ENCODE measurements at regions not wholly inside any gene's neighbourhood (a gene's known extent, or its start where the extent isn't known, plus 50 kb on each side); places are given as distances from the start of the nearest gene placed in this dataset.

DNA sequence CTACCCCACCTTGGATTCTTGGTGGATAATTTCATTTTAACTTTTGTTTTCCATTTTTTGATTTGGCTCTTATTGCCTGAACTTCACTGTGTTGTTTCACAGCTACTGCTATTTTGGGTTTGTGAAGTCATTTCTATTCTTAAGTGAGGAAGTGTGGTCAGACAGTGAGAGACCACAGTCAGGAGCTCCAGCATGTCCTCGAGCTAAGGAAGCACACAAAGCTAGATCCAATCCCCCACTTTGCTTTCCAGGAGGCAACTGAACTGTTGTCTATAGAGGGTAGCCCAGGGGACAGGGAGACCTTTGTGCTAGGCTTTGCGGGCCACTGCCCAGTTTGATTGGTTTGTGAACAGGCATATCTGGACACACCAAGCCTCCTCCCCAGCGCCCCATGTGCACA is 251.8 kb upstream of the KIRREL3 start:
- peak in 3 of 56 donors; percentile 4 to 29 (median 6) for DNase-seq

DNA sequence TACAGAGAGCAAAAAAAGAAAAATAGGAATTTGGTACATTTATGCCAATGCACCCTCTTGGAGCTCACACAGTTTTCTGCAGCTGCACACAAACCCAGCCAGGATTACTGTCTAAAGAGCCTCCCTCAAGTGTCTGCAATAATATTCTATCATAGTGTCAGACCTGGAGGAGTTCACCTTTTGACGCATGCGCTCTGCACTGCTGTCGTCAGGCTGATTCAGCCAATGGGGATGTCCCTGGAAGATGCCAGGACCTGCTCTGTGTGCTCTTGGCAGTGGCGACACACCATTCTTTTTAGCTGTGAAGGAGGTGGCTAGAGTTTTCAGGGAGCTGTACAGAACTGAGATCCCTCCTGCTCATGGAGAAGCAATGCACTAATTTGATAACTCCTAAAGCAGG is 249.0 kb upstream of the KIRREL3 start:
- DNase-seq: no peak

DNA sequence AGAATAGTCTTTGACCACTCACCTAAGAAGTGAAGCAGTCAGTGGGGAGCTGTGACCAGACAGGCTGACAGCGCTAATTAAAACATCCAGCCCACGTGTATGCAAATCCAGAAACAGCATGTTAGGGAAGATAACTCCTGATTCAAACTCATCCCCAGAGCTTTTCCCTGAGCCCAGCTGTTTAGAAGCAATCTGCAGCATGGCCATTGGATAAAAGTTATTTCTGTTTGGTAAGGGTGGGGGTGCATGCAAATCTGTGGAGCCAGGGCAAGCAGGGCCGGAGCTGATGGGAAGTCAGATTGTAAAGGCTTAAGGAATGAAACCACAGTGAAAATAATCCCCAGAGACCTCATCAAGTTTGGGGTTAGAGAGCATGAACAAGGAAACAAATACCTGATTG is 247.9 kb upstream of the KIRREL3 start:
- DNase-seq: no peak

DNA sequence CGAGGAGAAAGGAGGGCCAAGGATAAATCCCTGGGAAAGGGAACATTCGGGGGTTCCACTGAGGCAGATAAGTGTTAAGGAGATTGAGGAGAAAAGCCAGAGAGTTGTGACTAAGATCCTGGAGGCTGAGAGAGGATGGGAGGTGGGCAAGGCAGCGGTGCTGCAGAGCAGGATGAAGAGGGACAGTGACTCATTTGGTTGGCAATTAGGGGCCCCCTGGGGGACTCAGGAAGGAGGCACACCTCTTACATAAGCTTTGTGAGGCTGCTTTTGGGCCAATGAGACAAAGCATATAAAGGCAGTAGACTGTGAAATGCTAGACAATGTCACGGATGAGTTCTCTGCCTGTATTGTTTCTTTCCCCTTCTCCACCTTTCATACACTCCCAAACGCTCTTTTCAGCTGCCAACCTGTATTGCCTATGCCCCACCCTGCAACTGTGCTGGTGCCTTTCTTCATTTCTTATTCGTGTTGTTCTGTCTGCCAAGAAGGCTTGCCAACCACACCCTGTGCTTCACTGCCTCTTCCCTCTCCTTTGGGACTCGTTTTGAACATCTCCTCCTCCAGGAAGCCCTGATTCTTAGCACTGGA is 246.8 kb upstream of the KIRREL3 start:
- DNase-seq: no peak

DNA sequence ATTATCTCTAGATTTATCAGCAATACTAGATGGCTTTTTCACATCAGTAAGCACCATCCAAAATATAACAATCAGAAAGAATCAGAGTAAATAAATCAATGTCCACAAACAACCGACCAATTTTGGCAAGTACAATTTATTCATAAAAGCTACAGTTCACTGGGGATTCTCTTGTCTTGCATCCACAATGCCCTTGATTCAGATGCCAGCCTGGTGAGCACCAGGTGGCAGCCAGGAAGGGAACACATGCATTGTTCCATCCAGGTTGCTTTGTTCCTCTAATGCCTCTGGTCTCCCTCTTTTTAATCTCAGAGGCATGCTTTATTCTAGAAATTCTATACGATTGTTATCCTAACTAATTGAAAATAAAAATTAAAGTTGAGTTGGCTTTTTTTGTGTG is 242.1 kb upstream of the KIRREL3 start:
- DNase-seq: no peak

DNA sequence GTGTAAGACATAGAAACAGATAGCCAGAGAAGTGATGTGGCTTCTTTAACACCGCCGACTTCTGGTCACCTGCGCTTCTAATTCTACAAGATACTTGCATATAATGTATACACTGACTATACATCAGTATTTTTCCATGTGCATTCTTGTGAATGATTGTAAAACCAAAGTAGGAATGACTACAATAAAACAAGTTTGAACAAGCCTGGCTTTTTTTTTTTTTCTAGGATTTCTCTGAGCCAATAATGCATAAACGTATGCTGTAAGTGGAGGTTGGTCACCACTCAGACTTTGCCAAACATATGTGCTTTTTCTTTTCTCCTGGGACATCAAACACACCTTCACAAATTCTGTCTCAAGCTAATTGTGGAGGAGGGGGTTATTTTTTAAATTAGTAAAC is 237.8 kb upstream of the KIRREL3 start:
- no peak for DNase-seq

DNA sequence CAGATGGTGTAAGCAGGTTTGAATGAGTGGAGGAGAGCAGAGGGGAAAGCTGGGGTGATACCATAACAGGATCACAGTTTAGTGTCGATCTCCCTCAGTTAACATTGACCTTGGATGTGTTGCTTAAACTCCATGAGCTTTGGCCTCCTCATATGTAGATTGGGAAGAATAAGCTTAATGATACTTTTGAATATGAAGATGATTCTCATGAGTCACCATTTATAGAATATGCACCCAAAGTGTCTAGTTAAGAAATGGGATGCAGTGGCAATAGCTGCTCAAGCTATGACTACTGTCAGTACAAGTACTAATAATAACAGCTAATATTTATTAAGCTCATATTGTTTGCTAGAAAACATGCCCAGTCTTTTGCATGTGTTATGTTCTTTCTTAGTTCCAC is 236.2 kb upstream of the KIRREL3 start:
- DNase-seq: no peak

DNA sequence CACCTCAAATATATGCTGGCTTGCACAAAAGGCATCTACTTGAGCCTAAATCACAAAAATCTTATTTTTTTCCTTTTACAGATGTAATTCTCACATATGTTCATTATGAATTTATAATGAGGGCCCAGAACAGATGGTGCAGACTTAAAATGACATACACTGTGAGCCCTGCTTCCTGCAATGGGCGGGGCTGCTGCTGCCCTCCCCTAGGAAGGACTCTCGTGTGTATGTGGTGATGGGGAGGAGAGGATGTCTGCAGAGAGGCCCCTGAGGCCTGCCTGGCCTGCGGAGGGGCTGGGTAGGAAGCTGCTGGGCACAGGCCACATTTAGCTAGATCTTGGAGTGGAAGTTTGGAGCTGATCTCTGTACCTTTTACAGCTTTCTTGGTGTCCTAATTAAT is 233.4 kb upstream of the KIRREL3 start:
- DNase-seq: no peak

DNA sequence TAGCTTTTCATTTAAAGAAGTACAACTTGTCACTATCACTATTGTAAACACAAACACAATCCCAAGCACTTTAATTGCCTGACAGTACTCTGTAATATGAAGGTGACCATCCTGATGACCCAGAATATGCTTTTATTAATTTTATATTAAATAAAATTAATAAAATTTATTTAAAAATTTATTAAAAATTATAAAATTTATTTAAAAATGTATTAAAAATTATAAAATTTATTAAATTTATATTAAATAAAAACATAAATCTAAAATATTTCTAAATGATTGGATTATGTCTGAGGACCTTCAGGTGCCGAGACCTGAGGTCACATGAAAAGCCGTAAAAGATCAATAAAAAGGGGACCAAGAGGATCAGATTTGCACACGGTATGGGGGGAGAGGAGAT is 229.8 kb upstream of the KIRREL3 start:
- no peak for DNase-seq

DNA sequence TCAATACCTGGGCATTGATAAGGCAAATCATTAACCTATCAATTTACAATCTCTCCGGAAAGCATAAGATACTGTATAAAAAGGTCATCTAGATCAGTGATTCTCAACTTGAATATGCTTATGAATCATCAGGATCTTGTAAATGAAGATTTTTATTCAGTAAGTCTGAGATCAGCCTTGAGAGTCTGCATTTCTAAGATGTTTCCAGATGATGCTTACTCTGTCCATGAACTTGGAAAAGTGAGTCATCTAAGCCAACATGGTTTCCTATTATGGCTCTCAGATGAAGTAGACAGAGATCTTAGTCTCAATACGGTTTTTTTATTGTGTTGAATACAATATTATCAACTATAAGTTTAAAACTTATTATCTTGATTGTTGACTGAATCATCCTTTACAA is 226.4 kb upstream of the KIRREL3 start:
- DNase-seq: no peak

DNA sequence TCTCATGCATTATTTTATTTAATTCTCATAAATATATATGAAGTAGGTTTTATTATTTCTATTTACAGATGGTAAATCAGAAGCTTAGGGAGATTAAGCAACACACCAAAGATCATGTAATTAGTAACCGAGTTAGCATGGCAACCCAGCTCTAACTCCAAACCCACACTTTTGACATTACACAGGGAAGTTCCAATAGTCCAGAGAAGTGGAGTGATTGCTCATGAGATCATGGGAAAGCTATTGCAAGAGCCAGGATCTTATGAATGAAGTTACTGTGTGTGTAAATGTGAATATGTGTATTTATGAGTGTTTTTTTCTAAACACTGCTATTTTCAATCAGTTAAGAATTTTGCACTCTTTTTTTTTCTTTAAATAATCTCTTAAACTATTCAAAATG is 225.8 kb upstream of the KIRREL3 start:
- no peak for DNase-seq

DNA sequence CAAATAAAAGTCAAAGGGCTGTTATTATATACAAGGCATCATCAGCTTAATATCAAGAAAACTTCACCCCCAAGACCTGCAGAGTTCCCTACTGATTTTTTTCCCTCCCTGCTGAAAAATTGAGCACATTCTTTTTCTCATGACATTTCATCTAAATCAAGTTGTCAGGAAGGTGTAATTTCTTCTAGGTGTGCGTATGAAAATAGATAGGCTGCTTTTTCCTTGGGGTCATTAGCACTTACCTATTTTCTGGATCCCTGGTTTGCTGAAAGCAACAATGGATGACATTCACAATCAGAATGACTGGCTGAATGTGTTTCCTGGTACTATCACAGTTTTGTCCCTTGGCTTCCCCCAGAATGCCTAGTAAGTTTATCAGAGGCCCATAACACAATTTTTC is 225.0 kb upstream of the KIRREL3 start:
- DNase-seq: no peak

DNA sequence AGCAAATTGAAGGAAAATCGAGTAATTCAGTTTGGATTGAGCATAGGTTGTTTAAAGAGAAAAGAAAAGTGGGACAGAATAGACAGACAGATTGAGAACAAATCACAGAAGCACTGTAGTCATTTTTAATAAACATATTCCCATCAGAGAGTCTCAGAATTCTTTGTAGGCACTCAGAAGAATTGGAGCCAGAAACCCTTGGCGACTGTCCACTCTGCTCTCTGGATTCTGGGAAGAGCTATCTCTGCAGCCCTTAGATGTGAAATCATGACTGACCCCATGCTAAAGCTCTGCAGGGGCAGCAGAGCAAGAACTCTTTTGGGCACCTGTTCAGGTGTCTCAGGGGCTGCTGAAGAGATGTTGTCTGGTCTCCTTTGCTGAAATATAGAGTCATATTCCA is 223.7 kb upstream of the KIRREL3 start:
- no peak for DNase-seq

DNA sequence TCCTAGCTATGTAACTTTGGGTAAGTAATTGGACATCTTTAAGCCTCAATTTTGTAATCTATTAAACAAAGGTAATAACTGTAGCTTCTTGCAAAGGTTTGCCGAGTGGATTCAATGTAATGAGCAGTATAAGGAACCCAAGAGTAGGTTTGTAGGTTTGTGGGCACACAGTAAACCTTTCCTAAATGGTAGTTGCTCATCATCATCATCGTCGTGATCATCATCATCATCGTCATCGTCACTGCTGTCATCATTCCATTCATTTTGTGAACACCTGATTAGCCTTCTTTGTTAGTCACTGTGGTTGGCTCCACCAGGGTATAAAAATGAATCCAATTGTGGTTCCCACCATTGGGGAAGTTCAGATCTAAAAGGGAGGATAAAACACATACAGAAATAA is 223.1 kb upstream of the KIRREL3 start:
- no peak for DNase-seq

DNA sequence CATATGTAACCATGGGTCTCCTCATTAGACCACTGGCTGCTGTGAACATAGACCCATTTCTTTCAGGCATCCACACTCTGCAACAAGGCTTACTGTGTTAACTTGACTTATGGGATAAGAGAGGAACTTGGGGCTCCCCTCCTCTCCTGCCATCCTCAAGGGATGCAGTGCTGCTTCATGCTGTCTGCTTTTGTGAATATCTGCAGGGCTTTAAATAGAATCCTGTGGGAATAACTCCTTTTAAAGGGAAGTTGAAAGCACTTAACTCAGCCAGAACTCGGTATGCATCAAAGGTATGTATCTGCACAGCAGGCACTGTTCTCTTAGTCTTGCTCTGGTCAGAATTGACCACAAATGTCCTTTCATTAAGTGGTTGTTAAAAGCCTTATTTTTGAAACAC is 222.5 kb upstream of the KIRREL3 start:
- DNase-seq: no peak

DNA sequence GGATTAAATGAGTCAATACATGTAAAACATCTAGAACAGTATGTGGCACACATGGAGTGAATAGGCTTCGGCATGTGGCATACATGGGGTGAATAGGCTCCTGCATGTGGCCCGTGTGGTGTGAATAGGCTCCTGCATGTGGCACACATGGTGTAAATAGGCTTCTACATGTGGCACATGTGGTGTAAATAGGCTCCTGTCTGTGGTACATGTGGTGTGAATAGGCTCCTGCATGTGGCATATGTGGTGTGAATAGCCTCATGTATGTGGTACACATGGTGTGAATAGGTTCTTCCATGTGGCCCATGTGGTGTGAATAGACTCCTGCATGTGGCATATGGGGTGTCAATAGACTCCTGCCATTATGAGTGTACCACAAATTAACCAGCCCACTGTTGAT is 219.1 kb upstream of the KIRREL3 start:
- no peak for DNase-seq

DNA sequence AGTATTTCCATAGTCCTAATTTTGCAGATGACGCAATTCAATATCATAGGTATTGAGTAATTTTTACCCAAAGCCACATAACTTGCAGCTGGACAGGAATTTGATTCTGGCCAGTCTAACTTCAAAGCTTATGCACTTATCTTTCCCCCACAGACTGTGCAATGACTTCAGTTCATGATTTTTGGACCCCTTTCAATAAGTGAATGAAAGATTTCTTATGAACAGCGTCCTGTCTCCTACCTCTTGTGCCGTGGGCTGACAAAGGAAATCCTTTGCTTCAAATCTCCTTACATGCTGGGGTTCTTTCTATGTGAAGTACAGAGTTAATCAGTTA is 217.7 kb upstream of the KIRREL3 start:
- no peak for DNase-seq

DNA sequence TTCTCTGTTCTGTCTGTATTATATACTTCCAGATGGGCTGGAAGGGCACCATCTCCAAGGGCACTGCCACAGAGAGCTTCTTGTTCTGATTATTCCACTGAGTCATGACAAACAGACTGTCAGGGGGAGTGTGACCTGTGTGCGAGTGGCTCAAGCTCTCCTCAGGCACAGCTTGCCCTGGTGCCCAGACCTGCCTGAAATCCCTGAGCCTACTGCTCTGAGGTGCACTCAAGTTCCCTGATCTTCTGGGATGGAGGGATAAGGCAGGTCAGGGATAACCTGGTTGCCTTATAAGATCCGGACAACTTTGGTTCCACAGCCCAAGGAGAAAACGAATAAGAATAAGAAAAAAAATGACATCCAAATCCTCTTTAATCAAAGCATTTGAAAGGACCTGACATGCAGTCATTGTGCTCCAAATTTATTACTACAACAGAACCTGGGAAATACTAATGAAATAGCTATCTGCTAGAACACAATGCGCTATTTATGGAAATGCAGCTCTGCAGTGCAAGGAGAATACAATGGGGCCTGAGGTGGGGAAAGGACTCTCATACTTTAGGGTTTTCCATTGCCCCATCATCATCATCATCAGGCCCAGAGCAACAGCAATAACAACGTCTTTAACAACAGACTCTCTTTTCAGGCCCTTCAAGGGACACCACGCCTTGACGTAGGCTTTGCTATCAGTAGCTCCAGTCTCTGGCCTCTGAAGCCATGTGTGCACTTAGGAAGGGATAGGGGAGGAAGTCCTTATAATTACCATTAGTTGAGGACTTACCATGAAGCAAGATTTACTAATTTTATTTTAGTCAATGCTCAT is 217.1 kb upstream of the KIRREL3 start:
- DNase-seq: no peak

DNA sequence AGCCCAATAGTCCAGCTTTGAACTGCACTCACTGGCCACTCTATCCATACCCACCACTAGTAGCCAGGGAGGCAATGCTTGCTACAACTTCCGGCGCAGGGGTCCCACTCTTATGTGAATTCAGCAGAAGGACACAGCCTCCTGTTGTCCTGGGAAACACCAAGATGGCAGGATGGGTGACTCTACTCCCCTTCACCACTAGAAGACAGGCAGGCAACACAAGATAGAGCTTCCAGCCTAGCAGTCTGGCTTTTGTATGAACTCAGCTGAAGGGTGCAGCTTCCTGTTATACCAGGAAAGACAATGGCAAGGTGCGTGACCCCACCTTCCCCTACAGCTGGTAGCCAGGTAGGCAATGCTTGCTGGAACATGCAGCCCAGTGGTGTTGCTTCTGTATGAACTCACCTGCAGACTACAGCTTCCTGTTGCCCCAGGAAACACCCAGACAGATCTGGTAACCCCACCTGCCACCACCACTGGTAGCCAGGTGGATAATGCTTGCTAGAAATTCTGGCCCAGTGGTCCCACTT is 205.2 kb upstream of the KIRREL3 start:
- no peak for DNase-seq

DNA sequence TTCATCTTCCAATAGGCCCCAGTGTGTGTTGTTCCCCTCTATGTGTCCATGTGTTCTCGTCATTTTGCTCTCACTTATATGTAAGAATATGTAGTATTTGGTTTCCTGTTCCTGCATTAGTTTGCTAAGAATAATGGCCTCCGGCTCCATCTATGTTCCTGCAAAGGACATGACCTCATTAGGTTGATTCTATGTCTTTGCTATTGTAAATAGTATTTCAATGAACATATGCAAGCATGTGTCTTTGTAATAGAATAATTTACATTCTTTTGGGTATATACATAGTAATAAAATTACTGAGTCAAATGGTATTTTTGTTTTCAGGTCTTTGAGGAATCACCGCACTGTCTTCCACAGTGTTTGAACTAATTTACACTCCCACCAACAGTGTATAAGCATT is 202.9 kb upstream of the KIRREL3 start:
- no peak for DNase-seq

DNA sequence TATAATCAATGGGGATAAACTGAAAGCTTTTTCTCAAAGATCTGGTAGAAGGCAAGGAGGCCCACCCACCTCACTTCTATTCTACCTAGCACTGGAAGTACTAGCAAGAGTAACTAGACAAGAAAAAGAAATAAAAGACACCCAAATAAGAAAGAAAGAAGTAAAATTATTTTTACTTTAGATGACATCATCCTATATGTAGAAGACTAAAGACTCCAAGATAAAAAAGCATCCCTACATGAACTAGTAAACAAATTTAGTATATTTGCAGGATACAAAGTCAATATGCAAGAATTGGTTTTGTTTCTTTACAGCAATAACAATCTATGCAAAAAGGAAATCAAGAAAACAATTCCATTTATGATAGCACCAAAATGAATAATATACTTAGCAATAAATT is 201.5 kb upstream of the KIRREL3 start:
- DNase-seq: no peak

DNA sequence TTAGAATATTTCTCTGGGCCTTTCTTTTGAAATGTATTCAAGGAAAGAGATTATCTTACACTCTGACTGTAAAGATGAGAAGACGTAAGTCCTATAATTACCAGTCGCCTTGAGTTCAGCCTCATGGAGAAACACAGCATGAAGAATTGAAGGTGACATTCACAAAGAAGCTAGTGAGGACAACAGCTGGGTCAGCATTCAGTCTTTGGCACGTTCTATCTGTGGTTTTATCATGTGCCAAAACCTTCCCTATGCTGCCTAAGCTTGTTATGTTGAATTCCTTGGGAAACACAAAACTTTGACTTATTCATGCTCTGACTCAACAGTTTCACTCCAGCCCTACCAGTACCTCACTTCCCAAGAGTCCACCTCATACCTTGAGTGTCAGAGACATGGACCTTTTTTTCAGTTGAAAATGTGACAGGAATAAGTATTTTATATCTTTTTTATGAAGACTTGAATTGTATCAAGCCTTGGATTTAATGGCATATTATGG is 198.8 kb upstream of the KIRREL3 start:
- DNase-seq: no peak

DNA sequence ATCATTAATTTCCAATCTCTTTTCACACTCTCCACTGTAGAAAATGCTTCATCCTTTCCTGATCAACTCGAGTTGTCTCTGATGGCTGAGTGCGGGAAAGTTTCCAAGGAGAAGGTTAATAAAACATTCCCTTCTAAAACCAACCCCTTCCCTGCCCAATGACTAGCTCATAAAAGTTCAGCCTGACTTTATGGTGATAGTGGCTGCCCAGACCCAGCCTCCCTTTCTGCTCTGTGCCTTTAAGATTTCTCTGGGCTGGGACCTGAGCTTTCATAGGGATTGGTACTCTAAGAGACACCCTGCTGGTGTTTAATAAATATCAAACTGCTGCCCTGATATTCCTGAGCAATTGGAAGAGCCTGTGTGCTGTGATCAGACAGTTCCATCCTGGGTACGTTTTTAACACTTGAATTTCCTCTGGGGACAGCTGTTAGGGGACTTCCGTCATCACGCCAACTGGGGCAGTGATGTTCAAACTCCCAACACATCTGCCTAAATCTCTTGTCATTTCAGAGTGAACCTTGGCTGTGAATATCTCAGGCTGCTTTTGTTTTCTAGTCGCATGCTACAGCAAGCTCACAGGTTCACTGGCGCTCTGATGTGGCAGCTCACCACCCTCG is 195.0 kb upstream of the KIRREL3 start:
- peak in 4 of 56 donors; percentile 1 to 12 (median 4) for DNase-seq

All from nucleus accumbens (tissue), 56 donors.